ENCODE measurements at regions not wholly inside any gene's neighbourhood (a gene's known extent, or its start where the extent isn't known, plus 50 kb on each side); places are given as distances from the start of the nearest gene placed in this dataset.

DNA sequence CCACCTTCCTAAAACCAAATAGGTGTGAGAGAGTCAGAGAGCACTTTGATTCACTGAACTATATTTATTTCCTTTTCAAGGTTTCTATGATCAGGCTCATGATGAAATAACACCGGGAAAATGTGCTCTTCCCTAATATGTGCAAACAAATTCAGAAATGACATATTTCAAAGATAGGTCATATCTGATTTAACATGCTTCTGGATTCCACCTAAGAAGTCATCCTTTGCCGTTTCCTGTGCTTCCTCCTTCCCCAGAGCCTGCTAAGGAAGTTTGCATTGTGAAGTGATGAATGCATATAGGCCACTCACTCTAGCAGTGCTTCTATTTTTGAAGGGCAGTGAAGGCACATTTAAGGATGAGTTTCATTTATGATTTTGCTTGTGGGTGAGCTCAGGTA lies 327.6 kb downstream of the TDRD15 start:
- no peak for DNase-seq

DNA sequence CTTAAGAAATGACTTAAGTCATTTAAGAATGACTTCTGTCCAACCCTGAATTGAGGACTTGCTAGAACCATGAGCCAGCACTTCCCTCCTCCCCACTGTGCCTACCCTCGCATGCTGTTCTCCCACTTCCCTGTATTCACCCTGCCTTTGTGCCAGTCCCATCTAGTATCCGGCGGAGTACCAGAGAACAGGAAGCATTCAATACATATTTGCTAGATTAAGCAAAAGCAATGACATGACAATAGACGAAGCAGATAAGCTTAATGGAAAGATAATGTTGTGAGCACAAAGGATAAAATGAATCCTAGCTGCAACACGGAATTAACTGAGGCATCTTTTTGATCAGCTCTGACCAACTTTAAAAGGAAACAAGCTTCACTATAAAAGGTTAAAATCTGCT lies 328.5 kb downstream of the TDRD15 start:
- no peak for DNase-seq

DNA sequence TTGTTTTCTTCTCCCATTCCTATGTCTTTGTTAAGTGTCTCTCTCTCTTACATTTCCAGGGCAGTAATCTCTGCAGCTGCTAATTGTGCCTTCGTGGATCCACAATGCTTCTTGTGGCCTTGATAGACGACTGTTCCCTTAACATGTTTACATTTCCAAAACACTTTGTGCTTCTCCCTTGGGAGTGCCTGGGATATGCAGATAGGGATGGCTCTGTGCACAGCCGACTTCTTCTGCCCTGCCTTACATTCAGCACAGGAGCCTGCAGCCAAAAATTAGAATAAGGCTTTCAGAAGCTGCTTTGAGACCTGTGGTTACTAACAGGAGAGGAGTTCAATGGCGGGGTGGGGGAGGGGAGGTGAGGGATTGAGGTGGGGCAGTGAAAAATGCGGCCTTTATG lies 328.9 kb downstream of the TDRD15 start:
- no peak for DNase-seq

DNA sequence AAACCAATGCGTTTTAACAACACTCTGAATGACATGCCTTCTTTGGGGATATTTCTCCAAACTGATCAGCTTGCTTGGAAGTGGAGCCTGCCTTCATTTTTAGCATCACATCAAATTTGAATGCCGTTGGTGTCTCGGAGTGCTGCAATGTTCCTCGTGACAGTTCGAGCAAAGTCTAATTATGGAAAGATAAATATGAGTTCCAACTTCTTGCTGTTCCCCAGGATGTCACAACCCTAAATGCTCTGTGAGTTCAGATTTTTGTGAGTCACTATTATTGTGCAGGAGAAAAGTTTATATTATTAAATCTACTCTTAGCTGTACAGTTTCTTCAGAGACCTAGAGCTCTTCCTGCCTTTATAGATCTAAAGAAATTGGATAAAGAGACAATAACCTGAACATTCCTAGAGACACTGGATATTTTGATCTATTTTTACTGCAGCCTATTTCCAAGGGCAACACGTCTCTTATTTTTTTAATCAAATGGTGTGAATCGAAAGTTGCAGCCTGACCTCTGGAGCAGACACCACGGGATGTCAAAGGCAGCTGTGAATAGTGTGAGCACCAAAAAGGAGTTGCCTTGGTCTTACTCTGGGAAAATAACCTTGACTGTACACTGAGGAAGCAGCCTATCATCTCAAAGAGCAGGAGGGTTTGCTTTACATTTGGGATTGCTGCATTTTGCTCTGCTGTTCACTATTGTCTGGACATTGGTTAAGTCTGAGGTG lies 330.1 kb downstream of the TDRD15 start:
- DNase-seq = no peak

DNA sequence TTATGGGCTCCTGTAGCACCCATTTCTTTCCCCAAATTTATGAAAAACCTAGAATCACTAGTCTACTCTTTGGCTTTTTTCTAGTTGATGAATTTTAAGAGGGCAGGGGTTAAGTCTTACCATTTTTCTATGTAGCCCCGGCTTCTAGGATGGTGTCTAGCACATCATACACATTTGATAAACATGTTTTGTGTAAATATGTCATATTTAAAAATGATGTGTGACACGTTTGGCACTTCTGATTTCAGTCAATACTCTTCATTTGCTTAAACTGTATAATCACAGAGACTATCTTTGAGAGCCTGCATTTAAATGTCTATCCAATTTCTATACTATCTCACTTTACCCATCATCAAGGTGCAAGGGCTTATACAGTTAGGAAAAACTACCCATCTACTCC lies 331.1 kb downstream of the TDRD15 start:
- no peak for DNase-seq

DNA sequence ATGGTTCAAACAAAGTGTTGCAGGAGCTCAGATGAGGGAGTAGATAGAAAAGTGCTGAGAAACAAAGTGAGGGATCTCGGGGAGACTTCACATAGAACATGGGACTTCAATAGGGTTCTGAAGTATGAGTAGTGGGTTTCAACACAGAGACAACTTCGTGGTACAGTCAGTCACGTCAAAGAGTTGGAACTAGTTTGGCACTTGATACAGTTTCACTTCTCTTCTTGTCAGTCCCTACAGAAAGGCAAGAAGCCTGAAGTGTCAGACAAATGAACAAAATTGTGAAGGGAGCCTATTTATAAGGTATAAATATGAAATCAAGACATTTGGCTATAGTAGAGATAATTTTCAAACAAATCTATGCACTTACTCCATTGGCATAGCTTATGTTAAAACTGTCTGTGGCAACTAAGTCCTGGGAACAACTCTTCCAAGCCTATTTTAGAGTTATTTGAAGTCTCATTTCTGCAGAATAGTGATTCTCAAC lies 338.0 kb downstream of the TDRD15 start:
- no peak for DNase-seq

DNA sequence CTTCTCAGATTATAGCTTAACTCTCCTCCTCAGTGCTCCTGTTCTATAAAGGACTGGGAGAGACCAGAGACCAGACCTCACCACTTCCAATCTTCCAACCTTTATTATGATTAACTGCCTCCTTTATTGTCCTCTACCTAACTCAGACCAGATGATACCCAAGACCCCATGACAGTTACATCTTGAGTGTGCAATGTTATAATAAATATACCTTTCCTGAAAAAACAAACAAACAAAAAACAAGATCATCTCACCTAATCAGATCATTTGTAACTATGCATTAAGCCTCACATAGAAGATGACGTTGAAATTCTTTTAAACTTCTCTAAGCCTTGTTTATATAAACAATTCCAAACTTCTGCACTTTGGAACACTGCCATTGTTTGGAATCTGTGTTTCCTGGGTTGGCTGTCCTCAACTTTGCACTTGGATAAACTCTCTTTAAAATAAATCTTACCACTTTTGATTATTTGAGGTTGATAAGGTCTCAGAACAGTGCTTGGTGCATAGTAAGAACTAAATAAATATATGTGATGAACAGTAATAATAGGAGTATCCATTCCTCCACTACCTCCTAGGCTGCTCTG lies 342.7 kb downstream of the TDRD15 start:
- DNase-seq = no peak

DNA sequence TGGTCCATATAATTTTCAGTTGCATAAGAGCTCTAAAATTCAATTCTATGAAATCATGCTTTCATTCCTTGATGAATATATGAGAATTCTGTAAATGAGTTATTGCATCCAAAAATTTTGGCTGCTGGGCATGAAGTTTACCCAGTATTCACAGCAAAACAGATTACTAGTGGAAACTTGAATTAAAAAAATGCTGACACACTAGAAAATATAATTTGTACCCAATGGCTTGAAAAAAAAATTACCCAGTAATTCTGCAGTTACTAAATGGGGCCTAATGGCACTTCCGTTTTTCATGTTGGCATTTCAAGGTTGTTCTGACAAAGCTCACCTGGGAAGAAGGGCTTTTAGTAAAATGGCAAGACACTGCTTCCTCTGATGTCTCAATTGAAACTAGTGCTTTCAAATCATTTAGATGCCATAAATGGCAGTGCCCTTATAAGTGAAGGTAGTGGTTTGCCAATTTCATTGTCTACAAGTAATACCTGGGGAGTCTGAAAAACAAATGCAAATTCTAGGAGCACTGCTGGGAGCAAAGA lies 343.6 kb downstream of the TDRD15 start:
- DNase-seq = no peak

DNA sequence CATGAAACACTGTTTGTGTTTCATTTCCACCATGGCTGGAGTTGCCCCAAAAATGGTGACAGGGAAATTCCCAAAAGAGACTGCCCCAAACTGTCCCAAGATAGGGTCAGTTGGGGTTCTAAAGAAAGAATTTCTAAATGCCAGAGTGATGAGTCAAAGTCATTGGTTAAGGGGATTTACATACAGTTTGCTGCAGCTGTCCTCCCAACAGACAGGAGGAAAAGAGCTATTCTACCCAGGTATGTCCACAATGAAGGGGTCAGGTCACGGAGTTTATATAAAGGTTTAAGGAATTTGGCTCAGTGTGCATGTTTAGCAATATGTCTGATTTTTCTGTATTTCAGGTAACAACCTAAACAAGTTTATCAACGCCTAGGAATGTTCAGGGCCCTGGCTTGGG lies 344.1 kb downstream of the TDRD15 start:
- DNase-seq = no peak

DNA sequence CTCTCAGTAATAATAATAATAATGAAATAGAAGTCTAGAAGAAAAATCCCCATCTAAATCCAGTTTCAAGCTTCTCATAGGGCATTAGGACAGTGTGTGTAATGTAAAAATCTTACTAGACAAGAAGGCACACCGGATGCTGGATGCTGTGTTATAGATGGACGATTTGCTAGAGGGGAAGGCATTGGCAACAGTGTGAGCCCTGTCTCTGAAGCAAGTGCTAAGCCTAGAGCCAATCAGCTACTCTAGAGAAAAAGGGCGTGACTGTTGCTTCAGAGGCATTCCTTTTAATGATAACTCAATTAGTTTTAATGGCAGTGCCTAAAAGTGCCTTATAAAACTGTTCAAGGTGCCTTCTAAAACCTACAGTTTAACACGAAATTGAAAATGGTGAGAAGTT lies 344.9 kb downstream of the TDRD15 start:
- no peak for DNase-seq

DNA sequence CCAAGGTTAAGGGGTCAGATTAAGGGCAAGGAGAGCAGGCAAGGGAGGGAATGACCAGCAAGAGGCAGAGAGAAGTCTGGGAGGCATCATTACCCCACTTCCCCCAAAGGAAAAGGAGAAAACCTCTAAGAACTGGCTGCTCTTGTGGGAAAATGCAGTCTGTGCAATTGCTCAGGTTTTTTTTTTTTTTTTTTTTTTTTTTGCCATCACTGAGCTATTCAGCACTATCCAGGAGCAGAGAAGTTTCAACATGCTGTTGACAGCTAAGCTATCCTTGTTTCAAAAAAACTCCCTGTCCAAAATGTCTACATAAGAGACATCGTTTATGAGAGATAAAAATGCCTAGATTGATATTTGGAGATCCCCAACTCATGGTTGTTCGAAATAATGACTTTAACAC lies 345.4 kb downstream of the TDRD15 start:
- DNase-seq = no peak

DNA sequence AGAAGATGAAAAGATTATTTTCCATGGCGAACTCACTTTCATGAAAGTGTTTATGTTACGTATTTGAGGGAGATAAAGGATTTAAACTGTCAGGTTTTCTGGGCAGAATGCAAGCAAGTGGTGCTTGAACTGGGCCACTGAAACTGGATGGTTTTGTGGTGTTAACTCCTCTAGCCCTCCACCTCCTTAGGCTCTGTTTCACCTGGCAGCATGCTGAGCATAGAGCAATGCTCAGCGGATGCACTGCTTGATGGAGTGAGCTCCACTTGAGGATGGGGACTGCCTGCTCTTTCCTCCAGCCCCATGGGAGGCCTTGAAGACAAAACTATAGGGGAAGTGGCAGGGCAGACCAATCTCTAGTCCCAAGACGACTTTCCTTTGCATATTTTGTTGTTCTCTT lies 345.8 kb downstream of the TDRD15 start:
- DNase-seq = no peak

DNA sequence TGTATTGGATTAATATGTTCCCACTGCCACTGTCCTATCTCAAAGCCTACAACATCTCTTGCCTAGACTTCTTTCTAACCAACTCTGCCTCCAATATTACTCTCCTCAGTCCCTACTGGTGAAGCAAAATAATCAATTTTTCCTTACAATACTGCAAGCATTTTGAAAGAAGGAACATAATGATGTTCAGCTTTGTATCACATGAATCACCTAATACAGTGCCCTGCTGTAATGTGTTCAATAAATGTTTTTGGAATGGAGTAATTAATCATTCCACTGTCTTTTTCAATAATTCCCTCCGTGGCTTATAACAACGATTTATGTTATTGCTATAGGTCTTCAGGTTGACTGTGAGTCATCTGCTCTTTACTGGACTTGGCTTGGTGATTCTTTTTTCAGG lies 356.4 kb downstream of the TDRD15 start:
- no peak for DNase-seq

DNA sequence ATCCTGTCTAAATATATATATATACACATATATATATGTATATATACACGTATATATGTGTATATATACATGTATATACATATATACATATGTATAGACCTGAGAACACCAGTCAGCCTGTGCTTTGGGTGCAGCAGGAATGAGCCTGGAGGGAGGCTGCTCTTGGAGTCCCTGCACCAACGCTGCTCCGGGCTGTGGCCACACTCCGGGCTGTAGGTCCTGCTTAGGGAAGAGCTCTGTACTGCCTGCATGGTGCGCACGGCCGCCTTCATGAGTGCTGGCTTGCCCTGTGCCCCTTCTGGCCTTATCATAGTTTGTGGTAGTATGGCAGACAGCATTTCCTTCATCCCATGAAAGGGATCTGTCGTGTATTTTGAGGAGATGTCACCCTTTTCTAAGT lies 360.9 kb downstream of the TDRD15 start:
- no peak for DNase-seq

DNA sequence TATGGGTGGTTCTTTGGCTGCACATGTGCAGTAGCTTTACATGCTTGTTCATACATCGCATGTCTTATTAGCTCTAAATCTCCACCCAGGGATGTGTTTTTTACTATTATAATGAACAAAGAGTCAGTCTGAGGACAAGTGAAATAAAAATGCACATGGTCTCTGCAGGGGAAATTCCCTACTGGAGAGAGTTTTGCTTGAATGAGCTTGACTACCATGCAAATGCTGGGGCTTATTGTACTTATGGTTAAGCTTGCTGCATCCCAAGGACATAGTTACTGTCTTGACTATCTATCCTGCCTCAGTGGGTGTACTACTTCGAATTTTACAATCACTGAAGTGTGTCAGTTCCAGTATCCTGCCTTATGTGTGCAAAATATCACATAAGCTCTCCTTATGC lies 362.7 kb downstream of the TDRD15 start:
- no peak for DNase-seq

DNA sequence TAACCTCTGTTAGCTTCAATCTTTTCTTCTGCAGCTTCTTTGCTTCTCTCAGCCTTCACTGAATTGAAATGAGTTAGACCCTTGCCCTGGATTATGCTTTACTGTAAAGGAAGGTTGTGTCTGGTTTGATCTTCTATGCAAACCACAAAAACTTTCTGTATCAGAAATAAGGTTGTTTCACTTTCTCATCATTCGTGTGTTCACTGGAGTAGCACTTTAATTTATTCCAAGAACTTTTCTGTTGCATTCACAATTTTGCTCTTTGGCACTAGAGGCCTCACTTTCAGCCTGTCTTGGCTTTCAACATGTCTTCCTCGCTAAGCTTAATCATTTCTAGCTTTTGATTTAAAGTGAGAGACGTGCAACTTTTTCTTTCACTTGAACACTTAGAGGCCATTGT lies 365.3 kb downstream of the TDRD15 start:
- DNase-seq = no peak

DNA sequence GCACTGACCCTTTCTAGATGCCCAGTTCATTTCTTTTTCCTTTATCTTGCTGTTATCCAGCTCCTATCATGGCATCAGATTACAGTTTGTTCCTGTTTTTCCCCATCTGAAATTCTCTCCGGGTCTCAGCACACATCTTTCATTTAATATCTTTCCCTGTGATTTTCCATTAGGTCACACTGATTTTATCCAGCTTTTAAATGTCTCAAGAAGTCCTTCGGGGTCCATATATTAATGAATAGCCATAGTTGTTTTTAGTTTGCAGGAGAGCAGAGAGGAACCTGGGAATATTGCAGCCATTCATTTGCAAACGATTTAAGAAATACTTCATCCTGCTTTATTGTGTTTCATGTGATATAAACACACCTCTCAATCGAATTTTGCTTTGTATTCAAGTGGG lies 374.2 kb downstream of the TDRD15 start:
- DNase-seq = no peak

DNA sequence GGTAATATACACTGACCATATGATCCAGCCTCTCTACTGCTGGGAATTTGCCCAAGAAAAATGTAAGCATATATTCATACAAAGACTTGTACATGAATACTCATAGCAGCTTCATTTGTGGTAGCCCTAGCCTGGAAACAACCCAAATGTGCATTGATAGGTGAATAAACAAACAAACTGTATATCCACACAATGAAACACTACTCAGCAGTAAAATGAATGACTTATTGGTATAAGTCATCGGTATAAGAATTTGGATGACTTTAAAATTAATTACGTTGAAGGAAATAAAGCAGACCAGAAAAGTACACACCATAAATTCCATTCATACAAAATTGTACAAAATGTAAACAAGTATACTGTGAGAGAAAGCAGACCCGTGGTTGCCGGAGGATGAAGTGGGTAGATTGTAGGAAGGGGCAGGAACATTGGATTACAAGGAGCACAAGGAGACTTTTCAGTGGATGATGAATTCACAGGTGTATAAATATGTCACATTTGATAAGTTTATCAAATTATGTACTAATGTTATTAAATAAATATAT lies 376.7 kb downstream of the TDRD15 start:
- DNase-seq = no peak

DNA sequence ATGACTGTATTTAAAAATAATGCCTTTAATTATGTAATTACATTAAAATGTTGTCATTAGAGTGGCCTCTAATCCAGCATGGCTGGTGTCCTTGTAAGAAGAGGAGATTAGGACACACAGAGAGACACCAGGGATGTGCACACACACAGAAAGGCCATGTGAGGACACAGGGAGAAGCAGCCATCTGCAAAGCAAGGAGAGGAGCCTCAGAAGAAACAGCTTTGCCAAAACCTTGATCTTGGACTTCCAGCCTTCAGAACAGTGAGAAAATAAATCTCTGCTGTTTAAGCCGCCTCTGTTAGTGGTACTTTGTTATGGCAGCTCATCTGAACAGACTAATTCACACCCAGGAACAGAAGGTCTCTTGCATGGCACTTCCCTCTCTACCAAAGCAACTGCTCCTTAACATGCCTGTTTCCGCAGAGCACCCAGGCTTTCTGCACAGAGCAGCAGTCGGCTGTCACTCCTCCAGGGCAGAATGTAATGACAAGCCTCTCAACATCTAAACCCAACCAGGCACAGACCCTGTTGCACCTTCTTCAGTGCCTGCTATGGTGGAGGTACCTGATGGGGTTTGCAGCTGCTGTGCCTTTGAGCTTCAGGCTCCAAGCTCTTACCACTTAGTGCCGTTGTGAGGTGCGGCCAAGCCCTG lies 377.7 kb downstream of the TDRD15 start:
- no peak for DNase-seq

DNA sequence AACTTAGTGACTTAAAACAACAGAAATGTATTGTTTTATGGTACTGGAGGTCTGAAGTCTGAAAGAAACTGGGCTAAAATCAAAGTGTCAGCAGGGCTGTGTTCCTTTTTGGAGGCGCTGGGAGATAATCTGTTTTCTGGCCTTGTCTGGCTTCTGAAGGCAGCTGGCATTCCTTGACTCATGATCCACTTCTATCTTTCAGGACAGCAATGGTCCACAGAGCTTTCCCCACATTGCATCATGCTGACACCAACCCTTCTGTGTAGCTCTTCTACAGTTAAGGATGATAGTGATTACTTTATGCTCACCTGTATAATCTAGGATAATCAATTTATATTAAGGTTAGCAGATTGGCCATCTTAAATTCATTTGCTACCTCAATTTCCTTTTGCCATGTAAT lies 392.1 kb downstream of the TDRD15 start:
- DNase-seq = peak; percentile 16

DNA sequence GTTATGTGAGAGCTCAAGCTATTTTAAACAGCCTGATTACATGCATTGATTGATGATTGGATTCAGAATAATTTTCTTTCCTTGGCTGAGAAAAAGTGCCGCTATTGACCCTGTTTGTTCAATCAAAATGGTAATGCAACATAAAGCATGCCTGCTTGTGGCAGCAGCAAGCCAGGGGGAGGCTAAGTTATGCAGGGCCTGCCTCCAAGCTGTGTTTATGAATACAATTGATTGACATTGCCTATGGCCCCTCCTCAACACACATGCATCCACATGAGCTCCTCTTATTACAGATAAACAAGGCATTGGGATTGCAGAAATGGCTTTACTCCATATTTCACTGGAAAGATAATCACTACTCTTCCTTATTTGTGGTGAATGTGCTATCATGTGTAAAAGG lies 395.6 kb downstream of the TDRD15 start:
- DNase-seq = no peak

DNA sequence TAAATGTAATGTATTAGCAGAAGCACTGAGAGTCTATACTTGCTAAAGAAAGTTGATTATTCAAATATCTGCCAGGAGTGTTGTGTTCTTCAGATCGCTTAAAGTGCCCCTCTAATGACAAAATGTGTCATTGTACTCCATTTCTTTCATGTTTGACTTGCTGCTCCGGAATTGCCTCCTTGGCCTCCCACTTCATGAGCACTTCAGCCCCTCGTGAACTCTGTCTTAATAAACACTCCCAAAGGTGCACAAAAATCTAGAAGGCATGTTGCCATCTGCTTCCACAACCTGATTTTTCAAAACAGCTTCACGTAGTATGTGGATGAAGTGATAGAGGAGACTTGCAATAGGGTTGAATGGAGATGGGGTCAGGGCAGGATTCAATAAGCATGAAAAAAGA lies 396.1 kb downstream of the TDRD15 start:
- peak; percentile 10 for DNase-seq

DNA sequence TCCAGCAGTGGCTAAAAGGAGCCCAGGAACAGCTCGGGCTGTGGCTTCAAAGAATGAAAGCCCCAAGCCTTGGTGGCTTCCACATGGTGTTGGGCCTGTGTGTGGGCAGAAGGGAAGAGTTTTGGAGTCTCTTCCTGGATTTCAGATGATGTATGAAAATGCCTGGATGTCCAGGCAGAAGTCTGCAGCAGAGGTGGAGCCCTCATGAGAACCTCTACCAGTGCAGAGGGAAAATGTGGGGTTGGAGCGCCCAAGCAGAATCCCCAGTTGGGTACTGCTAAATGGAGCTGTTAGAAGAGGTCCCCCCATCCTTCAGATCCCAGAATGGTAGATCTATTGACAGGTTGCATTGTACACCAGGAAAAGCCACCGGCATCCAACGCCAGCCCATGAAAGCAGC lies 412.1 kb downstream of the TDRD15 start:
- DNase-seq = peak; percentile 15

DNA sequence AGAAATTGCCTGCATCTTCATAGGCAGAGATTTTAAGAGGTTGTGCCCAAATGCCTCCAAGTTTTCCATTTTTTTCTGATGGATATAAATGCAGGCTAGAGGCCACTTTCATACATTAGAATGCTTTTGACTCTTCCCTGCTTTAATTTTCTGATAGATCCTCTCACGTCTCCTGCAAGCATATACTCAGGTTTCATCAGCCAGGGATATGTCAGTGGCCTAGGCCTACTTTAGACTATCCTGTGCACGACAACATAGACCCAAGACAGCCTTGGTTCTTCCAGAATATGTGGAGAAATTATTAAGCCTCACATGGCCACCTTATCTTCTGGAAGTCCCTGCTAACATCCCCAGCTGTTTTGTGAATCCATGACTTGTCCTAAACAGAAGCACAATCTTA lies 415.9 kb downstream of the TDRD15 start:
- DNase-seq = no peak

Measured in DMS53 (cell line).